HG03103 (cell line): ENCODE measurements at regions not wholly inside any gene's neighbourhood (a gene's known extent, or its start where the extent isn't known, plus 50 kb on each side); places are given as distances from the start of the nearest gene placed in this dataset.

Source experiments
- ATAC-seq: cut with Tn5 transposase; IDR thresholded peaks from one replicate; pipeline ENCODE4 v1.9.1; 2021; ENCODE audit warnings: low read depth; ENCODE audit not compliant: unreplicated experiment

- peak; percentile 81 for ATAC-seq
Observed at GRCh38 chr14:62081012-62081612, 318.9 kb downstream of the SNAPC1 start.

DNA sequence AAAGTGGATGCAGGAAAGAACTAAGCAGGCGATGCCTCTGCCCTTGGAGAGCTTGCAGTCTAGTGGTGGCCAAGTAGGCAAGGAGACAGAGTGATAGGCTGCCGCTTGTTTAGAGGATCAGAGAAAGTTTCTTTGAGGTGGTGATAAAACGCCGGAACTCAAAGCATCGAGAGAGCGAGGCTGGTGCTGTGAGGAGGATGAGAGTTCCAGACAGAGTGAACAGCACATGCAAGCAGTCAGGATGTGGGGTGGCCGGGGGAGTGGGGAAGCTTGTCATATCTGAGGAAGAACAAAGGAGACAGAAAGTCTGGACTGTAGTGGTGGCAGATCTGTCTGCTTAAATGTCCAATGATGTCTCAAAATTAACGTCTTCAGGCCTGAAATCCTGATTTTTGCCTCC lies 319.7 kb downstream of the SNAPC1 start:
- no peak for ATAC-seq

- no peak for ATAC-seq
Observed at GRCh38 chr14:62082779-62083178, 320.6 kb downstream of the SNAPC1 start.

- ATAC-seq = no peak
Observed at GRCh38 chr14:62084020-62084419, 321.8 kb downstream of the SNAPC1 start.

DNA sequence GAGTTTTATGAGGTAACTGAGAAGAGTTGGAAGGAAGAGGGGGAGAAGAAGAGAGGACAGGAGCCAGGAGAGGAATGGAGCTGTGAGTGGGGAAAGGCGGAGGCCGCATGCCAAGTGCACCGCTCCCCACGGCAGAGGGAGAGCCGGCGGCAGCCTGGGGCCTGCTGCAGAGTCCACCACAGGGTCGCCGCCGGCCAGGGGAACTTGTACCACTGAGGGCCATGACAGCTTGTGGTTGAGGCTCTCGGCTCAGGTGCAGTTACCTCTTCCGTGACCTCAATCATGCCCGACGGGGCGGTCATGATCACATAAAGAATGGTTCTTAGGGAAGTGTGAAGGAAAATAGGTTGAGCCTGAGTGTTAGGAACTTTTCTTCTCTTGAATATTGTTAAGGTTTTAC lies 325.0 kb downstream of the SNAPC1 start:
- no peak for ATAC-seq

- no peak for ATAC-seq
Observed at GRCh38 chr14:62093736-62094135, 331.5 kb downstream of the SNAPC1 start.

DNA sequence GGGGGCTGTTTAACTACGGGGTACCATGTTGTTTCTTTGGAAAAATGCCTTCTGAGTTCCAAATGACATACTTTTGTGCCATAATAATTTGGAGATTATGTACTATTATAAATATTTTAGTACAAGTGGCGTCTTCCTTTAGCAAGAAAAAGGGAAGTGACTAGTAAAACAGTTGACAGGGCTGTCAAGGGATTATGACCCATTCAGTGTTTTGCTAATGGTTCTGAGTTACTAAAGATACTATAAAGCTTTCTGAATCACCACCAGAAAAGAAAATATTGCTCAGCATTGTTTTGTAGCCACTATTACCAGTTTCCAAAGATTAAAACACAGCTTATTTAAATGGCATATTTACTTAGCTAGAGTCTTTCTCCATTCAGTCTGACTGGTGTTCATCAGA lies 334.9 kb downstream of the SNAPC1 start:
- no peak for ATAC-seq

- no peak for ATAC-seq
Observed at GRCh38 chr14:62097824-62098223, 335.6 kb downstream of the SNAPC1 start.

DNA sequence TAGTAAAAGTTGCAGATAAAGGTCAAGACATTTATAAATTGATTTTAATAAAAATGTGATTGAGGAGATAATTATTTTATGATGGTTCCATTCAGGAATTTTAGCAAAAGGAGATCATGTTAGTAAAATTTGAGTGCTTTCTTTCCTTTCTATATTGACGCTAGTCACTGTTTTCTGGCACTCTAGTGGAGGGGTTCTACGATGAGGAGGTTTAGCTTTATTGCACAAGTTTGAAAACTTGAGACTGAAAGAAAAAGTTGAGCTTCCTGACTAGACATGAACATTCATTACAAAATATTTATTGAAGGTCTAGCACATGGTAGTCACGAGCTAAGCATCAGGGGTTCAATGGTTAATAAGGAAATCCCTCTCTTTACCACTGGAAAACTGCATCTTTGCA lies 336.1 kb downstream of the SNAPC1 start:
- no peak for ATAC-seq

- no peak for ATAC-seq
Observed at GRCh38 chr14:62099091-62099490, 336.9 kb downstream of the SNAPC1 start.

GRCh38 chr14:62101189-62101588 lies 339.0 kb downstream of the SNAPC1 start:
- no peak for ATAC-seq

DNA sequence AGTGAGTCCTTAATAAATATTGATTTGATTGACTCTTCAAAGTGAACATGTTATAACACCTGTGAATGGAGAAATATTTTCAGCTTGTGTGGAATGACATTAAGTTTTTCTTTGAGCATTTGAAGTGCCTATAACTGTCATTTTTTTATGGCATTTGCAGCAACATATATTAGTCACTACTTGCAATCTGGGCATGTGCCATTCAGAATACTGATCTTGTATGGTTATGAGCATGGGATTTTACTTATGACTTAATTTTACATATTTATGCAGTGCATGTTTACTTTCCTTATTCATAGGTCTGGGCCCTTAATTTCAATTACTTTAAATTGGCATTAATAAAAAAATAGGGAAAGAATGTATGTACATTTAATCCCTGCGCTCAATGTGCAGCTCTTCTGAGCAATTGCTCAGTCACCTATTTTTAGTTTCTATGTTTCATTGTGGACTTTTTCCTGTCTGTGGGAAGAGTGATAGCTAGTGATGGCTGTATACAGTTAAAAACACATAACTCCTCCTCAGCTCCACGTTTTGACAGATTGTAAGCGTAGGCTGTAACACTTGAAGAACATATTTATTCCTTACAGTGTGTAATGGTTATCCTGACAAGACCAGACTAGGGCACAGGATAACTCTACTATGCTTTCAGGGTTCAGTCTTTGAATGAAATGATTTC lies 339.6 kb downstream of the SNAPC1 start:
- ATAC-seq = no peak

DNA sequence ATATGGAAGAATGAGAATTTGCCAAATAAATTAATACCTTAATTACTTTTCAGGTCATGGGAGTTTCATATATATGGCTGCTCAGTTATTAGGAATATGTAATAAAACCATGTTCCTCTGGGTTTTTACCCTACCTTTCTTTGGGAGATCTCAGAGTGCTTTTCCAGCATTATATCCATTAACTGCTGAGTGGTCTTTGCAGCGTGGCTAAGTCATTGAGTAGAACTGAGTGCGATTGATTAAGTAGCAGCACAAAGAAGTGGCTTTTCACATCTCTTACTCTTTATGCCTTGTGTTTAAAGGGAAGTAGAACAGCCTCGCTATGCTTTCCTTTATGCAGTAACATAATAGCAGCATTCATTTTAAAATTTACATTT lies 340.1 kb downstream of the SNAPC1 start:
- no peak for ATAC-seq

DNA sequence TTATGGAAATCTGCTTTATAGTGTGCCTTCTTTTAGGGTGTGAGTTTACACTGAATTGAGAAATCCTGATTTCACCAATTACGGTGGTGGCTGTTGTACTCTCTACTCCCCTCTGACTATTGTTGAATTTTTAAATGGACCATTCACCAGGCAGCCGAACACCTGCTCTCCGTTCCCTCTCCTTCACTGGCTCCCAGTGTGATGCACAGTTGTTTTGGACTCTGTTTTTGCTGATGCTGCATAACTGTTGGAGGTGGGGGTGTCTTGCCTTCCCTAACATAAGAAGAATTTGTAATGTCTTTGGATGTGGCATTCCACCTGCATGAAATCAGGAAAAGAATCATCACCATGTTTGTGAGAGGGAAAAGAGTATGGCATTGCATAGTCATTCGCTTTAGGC lies 341.2 kb downstream of the SNAPC1 start:
- ATAC-seq = no peak

- no peak for ATAC-seq
Observed at GRCh38 chr14:62110941-62111340, 348.7 kb downstream of the SNAPC1 start.

- peak; percentile 90 for ATAC-seq
Observed at GRCh38 chr14:62117010-62117750, 355.0 kb downstream of the SNAPC1 start.

DNA sequence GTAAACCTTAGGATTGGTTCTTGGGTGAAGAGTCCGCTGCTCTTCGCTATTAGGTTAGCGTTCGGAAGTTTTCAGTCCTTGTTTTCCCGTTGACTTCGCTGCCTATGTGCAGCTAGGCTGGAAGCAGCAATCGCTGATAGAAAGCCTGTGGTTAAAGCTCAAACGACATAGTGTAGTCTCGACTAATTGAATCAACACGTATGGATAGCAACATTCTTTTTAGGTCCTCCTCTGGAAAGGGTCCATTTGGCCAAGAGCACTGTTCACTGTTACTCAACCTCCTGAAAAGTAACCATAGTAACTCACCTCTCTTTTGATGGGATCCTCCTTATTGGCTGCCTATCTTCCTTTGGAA lies 355.5 kb downstream of the SNAPC1 start:
- ATAC-seq = no peak

DNA sequence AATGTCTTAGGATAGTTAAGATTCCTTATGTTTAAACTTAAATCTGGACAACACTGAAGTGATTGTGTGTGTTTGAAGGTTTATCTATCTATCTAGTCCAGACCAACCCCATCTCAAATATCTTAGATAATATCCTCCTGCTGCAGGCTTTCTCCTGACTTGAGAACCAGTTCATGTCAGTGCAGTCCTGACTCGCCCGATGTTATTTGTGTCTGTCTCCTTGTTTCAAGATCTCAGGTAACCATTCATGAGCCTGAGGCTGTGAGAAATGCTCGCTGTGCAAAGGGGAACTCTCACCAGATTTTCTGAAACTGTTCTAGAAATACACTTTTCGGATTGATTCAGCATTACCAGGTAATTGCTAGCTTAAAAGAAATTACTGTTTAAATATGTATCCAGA lies 356.2 kb downstream of the SNAPC1 start:
- ATAC-seq = no peak

- no peak for ATAC-seq
Observed at GRCh38 chr14:62118871-62119270, 356.7 kb downstream of the SNAPC1 start.

- no peak for ATAC-seq
Observed at GRCh38 chr14:62123961-62124360, 361.7 kb downstream of the SNAPC1 start.

GRCh38 chr14:62125793-62126192 lies 363.6 kb downstream of the SNAPC1 start:
- ATAC-seq = no peak

DNA sequence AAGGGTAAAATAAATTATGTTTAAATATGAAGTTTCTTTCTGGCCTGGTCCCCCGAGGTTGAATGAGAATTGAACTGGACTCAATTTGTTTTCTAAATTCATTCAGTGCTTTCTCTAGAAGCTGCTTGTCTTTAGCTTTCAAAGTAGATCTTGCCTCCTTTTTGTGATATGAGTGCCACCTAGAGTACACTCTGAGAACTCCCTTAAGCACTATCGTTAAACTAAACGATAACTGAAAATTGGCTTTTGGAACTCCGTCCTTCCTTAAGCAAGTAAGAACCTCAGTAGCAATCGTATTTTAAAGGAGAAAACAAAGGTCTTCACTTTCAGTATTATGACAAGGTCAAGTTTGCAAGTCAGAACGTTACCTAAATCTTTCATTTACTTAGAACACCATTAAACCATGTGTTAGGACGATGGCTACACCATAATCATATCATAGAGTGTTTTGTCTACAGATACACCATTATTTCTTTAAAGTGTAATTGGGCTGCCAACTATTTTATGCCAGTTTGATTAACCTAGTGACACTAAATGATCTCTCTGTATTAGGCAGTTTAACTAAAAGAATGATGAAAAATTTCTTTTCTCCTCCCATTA lies 364.8 kb downstream of the SNAPC1 start:
- peak; percentile 67 for ATAC-seq
